GM12865 (cell line): ENCODE measurements at regions not wholly inside any gene's neighbourhood (a gene's known extent, or its start where the extent isn't known, plus 50 kb on each side); places are given as distances from the start of the nearest gene placed in this dataset.

ENCODE experiments used
- DNase-seq: peaks from one replicate; pipeline ENCODE4 v3.0.0; 2010; ENCODE audit warnings: low read depth
- H3K4me3 ChIP-seq: 2 replicates; pipeline ENCODE4 v1.5.1; 2011; ENCODE audit warnings: mild to moderate bottlenecking, low read depth, low read length, control low read depth
- CTCF ChIP-seq: IDR thresholded peaks from 2 replicates; pipeline ENCODE4 v1.5.1; 2011; ENCODE audit warnings: low read length, control low read depth, low read depth, inconsistent platforms; ENCODE audit not compliant: insufficient read depth; ENCODE audit errors: missing control alignments

GRCh38 chr2:111708476-111709180 is 175.4 kb downstream of the ANAPC1 start:
- DNase-seq: no peak
- no peak overlapping the region for H3K4me3 ChIP-seq
- TF ChIP-seq CTCF: no peak

GRCh38 chr2:111709321-111709720 is 174.7 kb downstream of the ANAPC1 start:
- no peak overlapping the region for H3K4me3 ChIP-seq
- DNase-seq: no peak
- TF ChIP-seq CTCF: no peak

- no peak for TF ChIP-seq CTCF
- no peak for DNase-seq
- H3K4me3 ChIP-seq: no peak overlapping the region
Observed at GRCh38 chr2:111710085-111710484, 173.9 kb downstream of the ANAPC1 start.

GRCh38 chr2:111710613-111711012 is 173.4 kb downstream of the ANAPC1 start:
- no peak for DNase-seq
- TF ChIP-seq CTCF: no peak
- no peak overlapping the region for H3K4me3 ChIP-seq

DNA sequence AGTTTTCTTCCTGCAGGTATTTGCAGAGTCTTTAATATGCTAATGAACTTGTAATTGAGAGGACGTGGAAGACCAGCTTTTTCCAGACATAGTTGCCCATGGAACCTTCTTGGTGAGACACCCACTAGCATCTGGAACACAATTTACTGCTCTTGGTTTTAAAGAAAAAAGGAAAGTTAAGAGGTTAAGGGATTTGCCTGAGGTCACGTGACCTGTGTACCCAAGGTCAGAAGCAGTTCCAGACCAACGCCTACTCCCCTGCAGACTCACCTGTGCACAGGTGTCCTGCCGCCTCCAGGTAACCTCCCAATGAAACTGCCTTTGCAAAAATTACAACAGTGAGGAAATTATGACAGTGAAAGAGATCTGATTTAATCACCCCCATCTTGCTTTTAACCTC is 172.7 kb downstream of the ANAPC1 start:
- no peak for DNase-seq
- no peak for TF ChIP-seq CTCF
- H3K4me3 ChIP-seq: no peak overlapping the region

DNA sequence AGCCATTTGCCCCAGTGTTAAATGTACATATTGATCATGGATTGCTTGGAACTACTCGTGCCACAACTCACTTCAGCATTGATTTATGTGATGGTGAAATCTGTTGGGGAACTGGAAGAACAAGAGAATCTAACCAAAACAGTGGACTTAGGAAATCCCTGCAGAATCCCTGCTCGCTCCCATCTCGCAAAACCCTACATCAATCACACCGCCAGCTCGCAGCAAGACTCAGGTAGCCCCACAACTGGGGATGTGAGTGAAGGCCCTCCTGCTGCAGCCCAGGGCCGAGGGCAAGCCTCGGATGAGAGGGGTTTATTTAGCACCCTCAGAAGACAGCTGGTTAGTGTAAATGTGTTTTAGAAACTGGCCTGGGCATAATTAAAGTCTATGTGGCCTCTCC is 171.6 kb downstream of the ANAPC1 start:
- no peak overlapping the region for H3K4me3 ChIP-seq
- TF ChIP-seq CTCF: no peak
- DNase-seq: no peak

DNA sequence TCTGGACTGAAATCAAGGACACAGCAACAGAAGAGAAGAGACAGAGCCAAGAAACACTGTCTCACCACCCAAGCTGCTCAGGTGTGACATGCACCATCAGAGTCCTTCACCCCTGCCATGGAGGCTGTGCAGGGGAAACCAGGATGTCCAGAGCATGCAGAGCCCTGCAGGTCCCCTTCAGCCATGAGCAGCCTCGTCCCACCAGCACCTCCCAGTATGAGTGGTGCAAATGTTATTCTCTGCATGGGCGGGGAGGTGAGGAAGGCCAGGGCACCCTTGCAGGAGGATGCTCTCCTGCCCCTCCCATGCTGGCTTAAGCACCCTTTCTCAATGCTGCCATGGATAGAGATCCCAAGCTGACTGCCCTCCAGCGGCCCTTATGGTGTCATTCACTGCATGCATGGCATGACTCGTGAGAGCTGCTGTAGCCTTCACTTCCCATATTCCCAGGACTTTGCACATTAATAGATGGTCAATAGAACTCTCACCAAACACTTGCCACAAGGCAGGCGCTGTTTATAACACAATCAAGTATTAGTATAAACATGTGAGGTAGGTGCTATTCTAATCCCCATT is 171.0 kb downstream of the ANAPC1 start:
- no peak for TF ChIP-seq CTCF
- no peak overlapping the region for H3K4me3 ChIP-seq
- no peak for DNase-seq
